HEK293T (cell line): ENCODE measurements at regions not wholly inside any gene's neighbourhood (a gene's known extent, or its start where the extent isn't known, plus 50 kb on each side); places are given as distances from the start of the nearest gene placed in this dataset.

ENCODE experiments used
- ARNT ChIP-seq: fragments of 450-650 bp; IDR thresholded peaks from 2 replicates; pipeline ENCODE4 v1.6.1; 2017; ENCODE audit warnings: mild to moderate bottlenecking
- BHLHE40 ChIP-seq: fragments of 450-650 bp; IDR thresholded peaks from 2 replicates; pipeline ENCODE4 v1.6.1; 2016; ENCODE audit warnings: mild to moderate bottlenecking, moderate library complexity, borderline replicate concordance
- ELF4 ChIP-seq: fragments of 450-650 bp; IDR thresholded peaks from 2 replicates; pipeline ENCODE4 v1.6.1; 2017; ENCODE audit warnings: antibody characterized with exemption
- FOXA1 ChIP-seq: fragments of 450-650 bp; IDR thresholded peaks from 2 replicates; pipeline ENCODE4 v1.6.1; 2016; ENCODE audit warnings: mild to moderate bottlenecking
- FOXM1 ChIP-seq: fragments of 450-650 bp; IDR thresholded peaks from 2 replicates; pipeline ENCODE4 v1.6.1; 2017; ENCODE audit warnings: mild to moderate bottlenecking, borderline replicate concordance
- LEF1 ChIP-seq: fragments of 450-650 bp; IDR thresholded peaks from 2 replicates; pipeline ENCODE4 v1.6.1; 2017; ENCODE audit warnings: mild to moderate bottlenecking, borderline replicate concordance
- PKNOX1 ChIP-seq: fragments of 450-650 bp; IDR thresholded peaks from 2 replicates; pipeline ENCODE4 v1.6.1; 2016
- SP1 ChIP-seq: fragments of 450-650 bp; IDR thresholded peaks from 2 replicates; pipeline ENCODE4 v1.6.1; 2017
- SUZ12 ChIP-seq: fragments of 450-650 bp; IDR thresholded peaks from 2 replicates; pipeline ENCODE4 v1.6.1; 2016; ENCODE audit warnings: mild to moderate bottlenecking

GRCh38 chr13:40874138-40874779, 84.8 kb downstream of the SLC25A15 start:
- TF ChIP-seq PKNOX1 (no peak), BHLHE40 (no peak), SUZ12 (no peak), FOXA1 (no peak), ARNT (no peak), SP1 (no peak), FOXM1 (no peak), ELF4 (no peak), LEF1 (no peak)
